IPS-20b (cell line): ENCODE measurements at regions not wholly inside any gene's neighbourhood (a gene's known extent, or its start where the extent isn't known, plus 50 kb on each side); places are given as distances from the start of the nearest gene placed in this dataset.
"Not testable (repeated sequence)": the region's sequence is repeated elsewhere in the genome, so short reads cannot be mapped to it uniquely, and the experiment has no call there.

Source experiments
- H3K27ac ChIP-seq: one replicate; pipeline ENCODE4 v1.5.1; 2013; ENCODE audit warnings: low read length
- H3K27me3 ChIP-seq: 2 replicates; pipeline ENCODE4 v1.6.1; 2013; ENCODE audit warnings: mild to moderate bottlenecking, low read length, inconsistent platforms; ENCODE audit not compliant: insufficient read depth
- H3K36me3 ChIP-seq: 2 replicates; pipeline ENCODE4 v1.6.1; 2013; ENCODE audit warnings: low read depth, mild to moderate bottlenecking, inconsistent platforms, low read length, moderate library complexity; ENCODE audit not compliant: insufficient read depth
- H3K4me1 ChIP-seq: 2 replicates; pipeline ENCODE4 v1.6.1; 2013; ENCODE audit warnings: mild to moderate bottlenecking, control low read depth, inconsistent platforms, low read length, moderate library complexity; ENCODE audit not compliant: insufficient read depth
- H3K4me3 ChIP-seq: 2 replicates; pipeline ENCODE4 v1.5.1; 2013; ENCODE audit warnings: mild to moderate bottlenecking, low read length, inconsistent platforms
- H3K9ac ChIP-seq: 2 replicates; pipeline ENCODE4 v1.6.1; 2013; ENCODE audit warnings: low read depth, mild to moderate bottlenecking, inconsistent platforms, low read length, moderate library complexity
- H3K9me3 ChIP-seq: 2 replicates; pipeline ENCODE4 v1.6.1; 2013; ENCODE audit warnings: mild to moderate bottlenecking, low read depth, low read length, inconsistent platforms; ENCODE audit not compliant: insufficient read depth

DNA sequence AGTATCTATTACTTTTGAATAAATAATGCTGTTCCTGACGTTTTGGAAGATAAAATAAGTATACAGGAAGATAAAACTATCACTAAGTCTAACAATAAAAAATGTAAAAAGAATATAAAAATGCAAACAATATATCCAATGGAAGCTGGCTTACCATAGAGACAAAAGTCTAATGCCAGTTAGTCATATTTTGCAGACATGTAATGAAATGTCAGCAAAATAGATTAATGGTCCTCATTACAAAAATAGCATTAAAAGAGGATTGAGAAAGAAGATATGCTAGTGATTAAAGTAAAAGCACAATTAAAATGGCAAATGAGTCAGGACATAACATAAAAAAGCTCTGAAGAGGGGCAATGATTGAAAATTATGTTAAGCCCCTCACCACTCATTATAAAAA is 265.0 kb downstream of the MMUT start:
- Histone ChIP-seq H3K9ac (no peak overlapping the region), H3K27ac (no peak overlapping the region), H3K4me1 (no peaks in the 10 kb centered on the region), H3K27me3 (no peaks in the 10 kb centered on the region), H3K4me3 (no peak overlapping the region), H3K9me3 (no peaks in the 10 kb centered on the region), H3K36me3 (no peaks in the 10 kb centered on the region)

DNA sequence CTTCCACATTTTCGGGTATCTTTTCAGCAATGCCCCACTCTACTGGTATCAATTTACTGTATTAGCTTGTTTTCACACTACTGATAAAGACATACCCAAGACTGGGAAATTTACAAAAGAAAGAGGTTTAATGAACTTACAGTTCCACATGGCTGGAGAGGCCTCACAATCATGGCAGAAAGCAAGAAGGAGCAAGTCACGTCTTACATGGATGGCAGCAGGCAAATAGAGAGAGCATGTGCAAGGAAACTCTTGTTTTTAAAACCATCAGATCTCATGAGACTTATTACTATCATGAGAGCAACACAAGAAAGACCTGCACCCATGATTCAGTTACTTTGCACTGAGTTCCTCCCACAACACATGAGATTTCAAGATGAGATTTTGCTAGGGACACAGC is 300.7 kb downstream of the MMUT start:
- not testable (repeated sequence) for H3K36me3 ChIP-seq, H3K4me3 ChIP-seq, H3K27me3 ChIP-seq, H3K9me3 ChIP-seq, H3K4me1 ChIP-seq, H3K9ac ChIP-seq, H3K27ac ChIP-seq

DNA sequence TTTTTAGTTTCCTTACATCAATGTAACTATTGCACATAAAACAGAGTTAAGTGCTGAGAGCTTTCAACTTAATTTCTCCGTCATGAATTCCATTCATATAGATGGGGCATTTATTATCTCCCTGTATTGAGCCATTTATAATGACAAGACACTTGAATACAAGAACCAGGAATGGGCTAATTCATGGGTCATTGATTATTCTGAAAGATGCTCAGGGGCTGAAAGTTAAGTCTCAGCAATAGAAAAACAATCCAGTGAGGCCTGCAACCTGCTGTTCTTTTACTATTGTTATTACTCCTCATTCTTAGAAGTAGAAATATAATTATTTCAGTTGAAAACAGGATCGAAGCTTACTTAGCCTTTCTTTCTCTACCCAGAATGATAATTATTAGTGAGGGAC is 307.7 kb downstream of the MMUT start:
- Histone ChIP-seq H3K27me3 (no peaks in the 10 kb centered on the region), H3K27ac (no peak overlapping the region), H3K4me1 (peaks cover 16% of the 10 kb centered on the region; the same call in 1 of the 2 replicates), H3K36me3 (no peaks in the 10 kb centered on the region), H3K4me3 (no peak overlapping the region; the same call in 1 of the 2 replicates), H3K9ac (no peak overlapping the region), H3K9me3 (no peaks in the 10 kb centered on the region)

DNA sequence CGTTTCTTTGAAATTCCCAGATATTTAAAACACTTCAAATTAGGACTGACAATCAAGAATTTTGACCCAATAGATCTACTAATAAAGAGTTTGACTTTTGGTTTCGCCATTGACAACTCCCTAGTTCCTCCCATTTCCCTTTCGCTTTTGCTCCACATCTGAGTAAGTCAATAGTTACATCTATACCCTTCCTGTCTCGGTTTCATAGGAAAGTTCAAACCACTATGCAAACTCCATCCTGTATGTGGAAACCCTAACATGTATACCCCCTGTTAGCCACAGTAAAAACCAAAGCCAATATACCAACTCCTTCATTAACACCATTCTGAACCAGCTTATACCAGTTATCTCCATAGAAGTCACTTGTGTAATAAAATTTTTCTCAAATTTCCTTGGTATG is 311.1 kb downstream of the MMUT start:
- Histone ChIP-seq H3K9me3 (no peaks in the 10 kb centered on the region; the same call in 1 of the 2 replicates), H3K9ac (no peak overlapping the region), H3K36me3 (no peaks in the 10 kb centered on the region), H3K27me3 (no peaks in the 10 kb centered on the region), H3K4me1 (peaks cover 16% of the 10 kb centered on the region; the same call in 1 of the 2 replicates), H3K27ac (no peak overlapping the region), H3K4me3 (no peak overlapping the region)

DNA sequence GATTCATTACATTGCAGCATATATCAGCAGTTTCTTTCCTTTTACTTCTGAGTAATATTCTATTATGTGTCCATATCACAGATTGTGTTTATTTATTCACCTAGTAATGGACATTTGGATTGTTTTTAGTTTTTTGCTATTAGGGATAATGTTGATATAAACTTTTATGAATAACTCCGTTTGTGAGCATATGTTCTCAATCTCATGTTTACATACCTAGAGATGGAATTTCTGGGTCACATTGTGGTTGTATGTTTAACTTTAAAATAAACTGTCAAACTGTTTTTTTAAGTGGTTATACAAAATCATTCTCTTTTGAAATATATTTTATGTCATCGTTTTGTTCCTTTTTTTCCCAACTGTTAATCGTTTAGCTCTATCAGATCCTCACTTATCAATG is 311.6 kb downstream of the MMUT start:
- H3K27me3 ChIP-seq, result no peaks in the 10 kb centered on the region
- H3K9ac ChIP-seq, result no peak overlapping the region
- no peak overlapping the region for H3K27ac ChIP-seq
- H3K4me1 ChIP-seq, result peaks cover 16% of the 10 kb centered on the region; the same call in 1 of the 2 replicates
- no peaks in the 10 kb centered on the region for H3K36me3 ChIP-seq
- no peak overlapping the region for H3K4me3 ChIP-seq
- no peaks in the 10 kb centered on the region; the same call in 1 of the 2 replicates for H3K9me3 ChIP-seq

DNA sequence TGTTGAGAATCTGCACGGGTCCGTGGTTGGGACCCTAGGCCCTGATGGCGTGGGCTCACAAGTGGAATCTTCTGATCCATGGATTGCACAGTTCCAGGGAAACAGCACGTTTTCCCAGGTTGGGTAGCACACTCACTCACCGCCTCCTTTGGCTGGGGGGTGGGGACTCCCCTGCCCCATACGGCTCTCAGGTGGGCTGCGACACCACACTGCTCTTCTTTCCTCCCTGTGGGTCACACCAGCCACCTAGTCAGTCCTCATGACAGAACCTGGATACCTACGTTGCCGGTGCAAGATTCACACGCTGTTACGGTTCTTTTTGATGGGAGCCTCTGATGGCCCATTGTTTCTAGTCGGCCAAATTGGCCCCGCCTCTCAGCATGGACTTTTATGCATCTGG is 312.0 kb downstream of the MMUT start:
- no peaks in the 10 kb centered on the region; the same call in 1 of the 2 replicates for H3K9me3 ChIP-seq
- no peak overlapping the region for H3K9ac ChIP-seq
- no peak overlapping the region for H3K27ac ChIP-seq
- H3K4me3 ChIP-seq, result no peak overlapping the region
- no peaks in the 10 kb centered on the region for H3K27me3 ChIP-seq
- peaks cover 16% of the 10 kb centered on the region; the same call in 1 of the 2 replicates for H3K4me1 ChIP-seq
- H3K36me3 ChIP-seq, result no peaks in the 10 kb centered on the region

DNA sequence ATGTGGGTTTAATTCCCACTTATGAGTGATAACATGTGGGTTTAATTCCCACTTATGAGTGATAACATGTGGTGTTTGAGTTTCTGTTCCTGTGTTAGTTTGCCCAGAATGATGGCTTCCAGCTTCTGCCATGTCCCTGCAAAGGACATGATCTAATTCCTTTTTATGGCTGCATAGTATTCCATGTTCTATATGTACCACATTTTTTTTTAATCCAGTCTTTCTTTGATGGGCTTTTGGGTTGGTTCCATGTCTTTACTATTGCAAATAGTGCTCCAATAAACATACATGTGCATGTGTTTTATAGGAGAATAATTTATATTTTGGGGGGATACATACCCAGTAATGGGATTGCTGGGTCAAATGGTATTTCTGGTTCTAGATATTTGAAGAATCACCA is 317.8 kb downstream of the MMUT start:
- peaks cover 25% of the 10 kb centered on the region for H3K4me1 ChIP-seq
- no peak overlapping the region for H3K9ac ChIP-seq
- H3K27ac ChIP-seq, result no peak overlapping the region
- no peaks in the 10 kb centered on the region for H3K27me3 ChIP-seq
- H3K4me3 ChIP-seq, result no peak overlapping the region
- no peaks in the 10 kb centered on the region; the same call in 1 of the 2 replicates for H3K9me3 ChIP-seq
- H3K36me3 ChIP-seq, result no peaks in the 10 kb centered on the region

DNA sequence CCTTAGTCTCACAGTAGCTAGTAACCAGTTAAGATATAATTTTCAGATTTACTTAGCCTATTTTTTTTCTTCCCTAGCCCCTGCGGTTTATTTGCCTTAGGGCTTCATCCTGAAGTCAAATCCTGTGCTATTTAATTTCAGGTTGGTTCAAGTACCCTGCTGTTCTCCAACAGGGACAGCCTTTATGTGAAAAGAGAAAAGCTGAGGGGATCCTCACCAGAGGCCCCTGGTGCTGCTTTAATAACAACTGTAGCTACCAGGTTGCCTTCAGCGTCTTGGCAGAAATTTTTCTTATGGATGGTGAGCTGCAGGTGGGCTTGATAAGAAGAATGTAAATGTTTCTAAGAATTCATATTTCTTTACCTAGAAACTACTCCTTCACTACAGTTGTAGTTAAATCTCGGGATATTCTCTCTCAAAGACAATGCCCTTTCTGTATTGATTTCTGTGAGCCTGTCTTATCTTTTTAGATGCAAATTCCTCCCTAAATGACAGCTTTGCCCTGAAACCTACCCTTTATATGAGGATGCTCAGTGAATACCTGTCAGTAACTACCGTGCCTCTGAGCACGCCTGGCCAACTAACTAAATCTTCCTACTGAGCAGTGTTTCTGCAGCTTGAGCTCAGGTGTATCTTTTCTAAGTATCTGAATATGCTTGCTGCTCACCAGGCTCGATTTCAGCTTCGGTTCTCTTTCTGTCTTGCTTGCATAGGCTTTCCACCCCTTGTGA is 320.5 kb downstream of the MMUT start:
- H3K36me3 ChIP-seq, result no peaks in the 10 kb centered on the region
- no peak overlapping the region for H3K27ac ChIP-seq
- H3K4me1 ChIP-seq, result peaks cover 25% of the 10 kb centered on the region
- H3K9me3 ChIP-seq, result no peaks in the 10 kb centered on the region
- peak overlapping the region; percentile 37; the same call in 1 of the 2 replicates for H3K4me3 ChIP-seq
- H3K9ac ChIP-seq, result no peak overlapping the region
- no peaks in the 10 kb centered on the region for H3K27me3 ChIP-seq

DNA sequence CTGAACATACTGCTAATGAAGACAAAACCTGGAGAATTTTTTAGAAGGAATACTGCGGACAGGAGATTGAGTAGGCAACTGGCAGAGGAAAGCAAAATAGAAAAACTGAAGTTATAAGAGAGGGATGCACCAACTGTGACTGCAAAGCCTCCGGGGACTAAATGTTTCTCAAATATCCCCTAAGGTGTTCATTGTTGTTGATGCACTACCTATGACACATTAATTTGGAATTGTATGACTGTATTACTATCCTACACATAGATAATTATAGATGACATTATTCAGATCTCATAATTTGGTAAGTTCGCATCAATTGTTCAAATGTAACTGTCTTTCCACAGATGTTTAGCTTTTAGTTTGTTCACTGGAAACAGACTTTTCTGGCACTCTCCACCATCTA is 341.1 kb downstream of the MMUT start:
- Histone ChIP-seq H3K27me3 (no peaks in the 10 kb centered on the region), H3K4me1 (peaks cover 3% of the 10 kb centered on the region; the same call in 1 of the 2 replicates), H3K36me3 (no peaks in the 10 kb centered on the region), H3K27ac (no peak overlapping the region), H3K4me3 (no peak overlapping the region), H3K9me3 (no peaks in the 10 kb centered on the region), H3K9ac (no peak overlapping the region)

DNA sequence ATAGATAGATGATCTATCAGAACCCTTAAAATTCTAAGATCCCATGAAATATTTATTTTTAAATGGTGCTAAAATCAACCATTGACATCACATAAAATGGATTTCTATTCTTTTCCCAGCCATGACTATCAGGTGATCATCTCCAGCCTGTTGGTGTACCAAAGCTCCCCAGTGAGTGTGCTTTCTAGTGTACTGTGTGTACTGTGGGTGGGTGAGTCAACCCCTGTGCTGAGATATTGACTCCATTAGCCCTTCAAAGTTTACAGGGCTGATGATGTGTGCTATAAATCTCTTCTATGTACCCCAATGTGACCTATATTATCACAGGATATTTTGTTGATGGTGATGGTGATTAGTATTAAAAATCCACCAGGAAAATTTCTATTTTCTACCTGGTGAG is 344.6 kb downstream of the MMUT start:
- H3K9me3 ChIP-seq, result no peaks in the 10 kb centered on the region
- no peaks in the 10 kb centered on the region for H3K27me3 ChIP-seq
- H3K4me3 ChIP-seq, result no peak overlapping the region
- no peak overlapping the region for H3K9ac ChIP-seq
- no peak overlapping the region for H3K27ac ChIP-seq
- H3K4me1 ChIP-seq, result peaks cover 3% of the 10 kb centered on the region; the same call in 1 of the 2 replicates
- no peaks in the 10 kb centered on the region for H3K36me3 ChIP-seq

DNA sequence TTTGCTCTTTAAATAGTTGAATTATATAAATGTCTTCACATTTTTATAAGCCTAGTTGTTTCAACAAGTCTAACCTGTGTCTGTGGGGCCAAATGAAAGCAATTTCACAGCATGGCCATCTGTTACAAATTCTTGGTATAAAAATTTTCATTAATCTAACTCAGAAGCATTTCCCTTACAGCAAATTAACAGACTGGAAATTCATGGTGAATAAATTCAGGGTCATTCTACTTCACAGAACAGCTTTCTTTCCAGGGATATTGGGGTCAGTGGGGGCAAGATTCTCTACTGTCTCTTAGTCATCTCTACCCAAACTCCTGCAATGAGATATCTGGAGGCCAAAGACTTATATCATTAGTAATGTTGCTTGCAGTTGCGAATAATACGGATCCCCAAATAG is 352.1 kb downstream of the MMUT start:
- no peak overlapping the region for H3K4me3 ChIP-seq
- no peak overlapping the region for H3K27ac ChIP-seq
- no peaks in the 10 kb centered on the region for H3K27me3 ChIP-seq
- H3K9me3 ChIP-seq, result no peaks in the 10 kb centered on the region
- H3K4me1 ChIP-seq, result no peaks in the 10 kb centered on the region
- H3K9ac ChIP-seq, result no peak overlapping the region
- H3K36me3 ChIP-seq, result no peaks in the 10 kb centered on the region

DNA sequence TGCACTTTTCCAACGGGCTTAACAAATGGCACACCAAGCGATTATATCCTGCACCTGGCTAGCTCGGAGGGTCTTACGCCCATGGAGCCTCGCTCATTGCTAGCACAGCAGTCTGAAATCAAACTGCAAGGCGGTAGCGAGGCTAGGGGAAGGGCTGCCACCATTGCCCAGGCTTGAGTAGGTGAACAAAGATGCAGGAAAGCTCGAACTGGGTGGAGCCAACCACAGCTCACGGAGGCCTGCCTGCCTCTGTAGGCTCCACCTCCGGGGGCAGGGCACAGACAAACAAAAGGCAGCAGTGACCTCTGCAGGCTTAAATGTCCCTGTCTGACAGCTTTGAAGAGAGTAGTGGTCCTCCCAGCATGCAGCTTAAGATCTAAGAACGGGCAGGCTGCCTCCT is 365.4 kb downstream of the MMUT start:
- not testable (repeated sequence) for H3K36me3 ChIP-seq, H3K9ac ChIP-seq, H3K27me3 ChIP-seq, H3K9me3 ChIP-seq, H3K27ac ChIP-seq, H3K4me1 ChIP-seq
- peak overlapping the region; percentile 18; the same call in 1 of the 2 replicates for H3K4me3 ChIP-seq
